ENCODE measurements at regions not wholly inside any gene's neighbourhood (a gene's known extent, or its start where the extent isn't known, plus 50 kb on each side); places are given as distances from the start of the nearest gene placed in this dataset.
"Not testable (repeated sequence)": the region's sequence is repeated elsewhere in the genome, so short reads cannot be mapped to it uniquely, and the experiment has no call there.

DNA sequence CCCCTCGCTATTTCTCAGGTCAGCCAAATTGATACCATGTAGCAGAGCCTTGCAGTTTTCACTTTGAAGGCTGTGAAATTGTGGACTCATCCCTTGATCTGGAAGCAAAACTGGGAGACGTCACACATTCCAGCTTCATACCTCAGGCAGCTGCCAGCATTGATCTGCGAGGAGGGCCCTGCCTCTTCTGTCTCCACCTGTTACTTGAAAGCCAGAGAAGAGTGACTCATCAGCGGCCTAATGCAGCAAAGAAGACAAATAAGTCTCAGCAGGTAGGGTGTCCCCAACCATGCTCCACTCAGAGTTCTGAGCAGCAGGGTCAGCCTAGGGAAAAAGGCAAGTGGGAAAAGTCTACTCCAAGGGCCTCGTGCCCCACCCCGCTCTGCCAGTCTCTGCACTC is 69.4 kb upstream of the BMP2 start:
- H3K27ac ChIP-seq, result no peak overlapping the region
- TF ChIP-seq, protein P1, sequence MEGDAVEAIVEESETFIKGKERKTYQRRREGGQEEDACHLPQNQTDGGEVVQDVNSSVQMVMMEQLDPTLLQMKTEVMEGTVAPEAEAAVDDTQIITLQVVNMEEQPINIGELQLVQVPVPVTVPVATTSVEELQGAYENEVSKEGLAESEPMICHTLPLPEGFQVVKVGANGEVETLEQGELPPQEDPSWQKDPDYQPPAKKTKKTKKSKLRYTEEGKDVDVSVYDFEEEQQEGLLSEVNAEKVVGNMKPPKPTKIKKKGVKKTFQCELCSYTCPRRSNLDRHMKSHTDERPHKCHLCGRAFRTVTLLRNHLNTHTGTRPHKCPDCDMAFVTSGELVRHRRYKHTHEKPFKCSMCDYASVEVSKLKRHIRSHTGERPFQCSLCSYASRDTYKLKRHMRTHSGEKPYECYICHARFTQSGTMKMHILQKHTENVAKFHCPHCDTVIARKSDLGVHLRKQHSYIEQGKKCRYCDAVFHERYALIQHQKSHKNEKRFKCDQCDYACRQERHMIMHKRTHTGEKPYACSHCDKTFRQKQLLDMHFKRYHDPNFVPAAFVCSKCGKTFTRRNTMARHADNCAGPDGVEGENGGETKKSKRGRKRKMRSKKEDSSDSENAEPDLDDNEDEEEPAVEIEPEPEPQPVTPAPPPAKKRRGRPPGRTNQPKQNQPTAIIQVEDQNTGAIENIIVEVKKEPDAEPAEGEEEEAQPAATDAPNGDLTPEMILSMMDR (IDR thresholded peaks at IDR 0.05; ENCODE audit: low read depth, low read length), result no peak
- DNase-seq (ENCODE audit: low read depth in 1 of 2, low spot score in 1 of 2), result no peak

DNA sequence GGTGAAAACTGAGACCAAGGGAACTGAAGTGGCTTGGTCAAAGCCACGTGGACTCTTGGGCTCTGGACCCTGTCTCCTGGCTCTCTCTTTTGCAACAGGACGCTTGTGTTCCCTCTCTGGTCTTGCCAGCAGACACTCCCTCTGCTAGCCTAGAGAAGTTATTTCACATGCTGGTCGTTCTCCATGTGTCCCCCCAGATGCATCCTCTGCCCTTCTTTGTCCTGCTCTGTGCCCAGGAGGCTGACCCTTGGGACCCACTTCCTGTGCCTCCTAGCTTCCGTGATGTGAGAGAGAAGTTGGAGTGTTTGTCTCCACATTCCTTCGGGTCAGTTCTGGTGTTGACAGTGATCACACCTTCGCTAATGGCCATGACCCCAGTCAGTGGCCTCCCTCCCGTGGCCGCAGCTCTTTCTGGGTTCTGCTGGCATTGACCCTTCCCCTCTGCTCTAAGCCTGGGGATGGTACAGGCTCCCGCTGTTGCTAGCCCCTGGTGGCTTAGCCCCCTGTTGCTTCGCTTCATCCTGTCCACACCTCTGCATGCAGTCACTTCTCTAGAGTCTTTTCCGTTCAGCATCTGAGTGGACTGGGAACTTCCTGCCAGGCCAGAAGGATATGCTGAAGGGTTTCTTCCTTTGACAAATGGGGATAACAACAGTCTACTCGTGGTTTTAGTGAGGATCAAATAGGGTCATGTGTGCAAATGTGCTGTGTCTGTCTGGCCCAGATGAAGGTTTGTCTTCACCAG is 70.1 kb upstream of the BMP2 start:
- DNase-seq (ENCODE audit: low read depth in 1 of 2, low spot score in 1 of 2), result no peak
- no peaks in the 10 kb centered on the region for H3K27me3 ChIP-seq
- H3K4me1 ChIP-seq (ENCODE audit: low read depth), result peaks cover 16% of the 10 kb centered on the region
- no peak overlapping the region for H3K27ac ChIP-seq
- no peak overlapping the region for H3K4me3 ChIP-seq
- no peaks in the 10 kb centered on the region for H3K36me3 ChIP-seq
- H3K9me3 ChIP-seq (ENCODE audit: low read depth), result no peaks in the 10 kb centered on the region
- TF ChIP-seq, protein P1 (IDR thresholded peaks at IDR 0.05; ENCODE audit: low read depth, low read length), result no peak

More for the DNA sequence above, 69.4 kb upstream of the BMP2 start:
- no peaks in the 10 kb centered on the region for H3K36me3 ChIP-seq
- H3K4me1 ChIP-seq (ENCODE audit: low read depth), result peaks cover 16% of the 10 kb centered on the region
- no peak overlapping the region for H3K4me3 ChIP-seq
- H3K9me3 ChIP-seq (ENCODE audit: low read depth), result no peaks in the 10 kb centered on the region
- H3K27me3 ChIP-seq, result no peaks in the 10 kb centered on the region

DNA sequence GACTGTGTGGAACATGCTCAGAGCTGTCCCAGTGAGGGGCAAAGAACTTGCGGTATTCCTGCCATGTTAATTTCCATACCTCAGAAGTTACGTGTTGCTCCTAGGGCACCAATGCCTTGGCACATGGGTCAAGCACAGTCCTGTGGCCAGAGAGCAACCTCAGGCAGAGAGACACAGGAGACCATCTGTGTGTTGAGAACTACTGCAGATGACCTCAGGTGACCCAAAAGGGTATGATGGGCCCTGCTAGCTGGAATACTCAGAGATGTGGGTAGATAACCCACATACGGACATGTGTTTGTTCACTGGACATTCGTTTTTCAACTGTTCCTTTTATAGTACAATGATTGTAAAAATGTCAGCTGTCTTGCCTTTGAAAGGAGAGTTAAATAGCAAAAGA is 71.5 kb upstream of the BMP2 start:
- TF ChIP-seq, protein P1 (IDR thresholded peaks at IDR 0.05; ENCODE audit: low read depth, low read length), result no peak
- Histone ChIP-seq H3K27me3 (no peaks in the 10 kb centered on the region), H3K36me3 (no peaks in the 10 kb centered on the region), H3K4me3 (no peak overlapping the region), H3K9me3 (ENCODE audit: low read depth) (no peaks in the 10 kb centered on the region), H3K27ac (no peak overlapping the region), H3K4me1 (ENCODE audit: low read depth) (peaks cover 16% of the 10 kb centered on the region)
- no peak for DNase-seq (ENCODE audit: low read depth in 1 of 2, low spot score in 1 of 2)

DNA sequence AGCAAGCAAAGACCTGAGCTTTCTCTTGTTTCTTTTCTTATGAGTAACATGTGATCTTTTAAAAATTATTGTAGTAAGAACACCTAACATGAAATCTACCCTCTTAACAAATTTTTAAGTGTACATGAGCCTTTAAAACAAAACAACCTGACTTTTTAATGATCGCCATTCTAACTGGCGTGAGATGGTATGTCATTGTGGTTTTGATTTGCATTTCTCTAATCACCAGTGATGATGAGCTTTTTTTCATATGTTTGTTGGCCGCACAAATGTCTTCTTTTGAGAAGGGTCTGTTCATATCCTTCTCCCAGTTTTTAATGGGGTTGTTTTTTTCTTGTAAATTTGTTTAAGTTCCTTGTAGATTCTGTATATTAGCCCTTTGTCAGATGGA is 73.7 kb upstream of the BMP2 start:
- H3K4me1 ChIP-seq (ENCODE audit: low read depth); H3K36me3 ChIP-seq; DNase-seq (ENCODE audit: low read depth in 1 of 2, low spot score in 1 of 2); H3K27me3 ChIP-seq; H3K27ac ChIP-seq; H3K4me3 ChIP-seq; H3K9me3 ChIP-seq (ENCODE audit: low read depth): not testable (repeated sequence)

DNA sequence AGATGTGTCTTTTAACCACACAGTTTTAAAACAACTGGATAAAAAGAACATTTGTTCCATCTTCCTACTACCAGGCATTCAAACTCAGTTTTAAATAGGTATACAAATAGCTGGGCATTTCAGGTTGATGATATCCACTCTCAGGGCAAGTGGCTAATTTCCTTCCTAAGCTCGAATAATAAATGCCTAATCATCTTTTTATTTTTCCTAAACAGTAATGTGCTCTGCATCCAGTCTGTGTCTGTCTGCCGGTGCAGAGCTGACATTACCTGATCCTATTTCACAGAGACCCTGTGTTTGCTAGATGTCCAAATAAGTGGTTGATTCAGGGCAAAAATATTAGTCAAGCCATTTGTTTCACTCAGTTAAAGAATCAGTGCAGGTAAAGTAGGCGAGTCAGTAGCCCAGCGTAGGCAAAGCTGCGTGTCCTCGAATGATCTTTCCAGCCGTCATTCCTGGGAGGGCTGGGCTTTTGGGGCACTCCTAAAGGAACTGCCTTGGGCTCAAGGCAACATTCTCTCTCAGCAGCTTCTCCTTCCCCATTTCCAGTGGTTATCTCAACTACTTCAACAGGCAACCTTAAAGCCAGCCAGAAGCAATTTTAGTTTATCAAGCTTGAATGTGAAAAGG is 74.2 kb upstream of the BMP2 start:
- no peak for DNase-seq (ENCODE audit: low read depth in 1 of 2, low spot score in 1 of 2)
- H3K9me3 ChIP-seq (ENCODE audit: low read depth), result no peaks in the 10 kb centered on the region
- H3K27me3 ChIP-seq, result no peaks in the 10 kb centered on the region
- TF ChIP-seq, protein P1 (IDR thresholded peaks at IDR 0.05; ENCODE audit: low read depth, low read length), result no peak
- H3K4me1 ChIP-seq (ENCODE audit: low read depth), result peaks cover 6% of the 10 kb centered on the region
- no peak overlapping the region for H3K4me3 ChIP-seq
- no peak overlapping the region for H3K27ac ChIP-seq
- H3K36me3 ChIP-seq, result no peaks in the 10 kb centered on the region

DNA sequence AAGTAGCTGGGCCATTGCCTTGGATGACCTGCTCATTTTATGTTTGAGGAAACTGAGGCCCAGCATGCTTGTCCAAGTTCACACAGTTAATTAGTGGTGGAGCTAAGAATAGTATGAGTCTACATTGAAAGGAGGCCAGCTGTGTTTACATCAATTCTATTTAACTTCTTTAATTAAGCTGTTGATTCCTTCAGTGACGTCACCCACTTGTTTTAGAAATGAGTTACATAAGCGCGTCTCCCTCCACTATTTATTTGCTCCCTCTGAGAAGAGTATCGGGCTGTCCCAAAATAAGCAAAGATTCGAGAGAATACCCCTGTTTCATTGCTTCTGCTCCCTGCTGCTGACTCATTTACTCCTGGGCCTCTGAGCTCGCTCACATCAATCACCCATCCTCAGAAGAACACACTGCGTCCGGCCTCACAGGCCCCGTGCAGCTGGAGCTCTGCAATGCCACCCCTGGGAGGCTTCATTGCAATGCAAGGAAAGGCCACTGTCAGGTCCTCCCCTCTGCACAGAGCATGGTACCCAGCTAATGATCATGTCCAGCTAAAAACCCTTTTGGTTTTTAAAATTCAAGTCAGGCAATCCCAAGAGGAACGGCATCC is 74.8 kb upstream of the BMP2 start:
- Histone ChIP-seq H3K4me1 (ENCODE audit: low read depth) (peaks cover 6% of the 10 kb centered on the region), H3K36me3 (no peaks in the 10 kb centered on the region), H3K9me3 (ENCODE audit: low read depth) (no peaks in the 10 kb centered on the region), H3K27me3 (no peaks in the 10 kb centered on the region), H3K4me3 (no peak overlapping the region), H3K27ac (no peak overlapping the region)
- TF ChIP-seq, protein P1 (IDR thresholded peaks at IDR 0.05; ENCODE audit: low read depth, low read length), result no peak
- DNase-seq (ENCODE audit: low read depth in 1 of 2, low spot score in 1 of 2), result no peak

Measured in cardiac muscle cell (in vitro differentiated cells and primary cell).